GM23338 (cell line): ENCODE measurements at regions not wholly inside any gene's neighbourhood (a gene's known extent, or its start where the extent isn't known, plus 50 kb on each side); places are given as distances from the start of the nearest gene placed in this dataset.

ENCODE experiments used
- ATAC-seq: fragments of 200-7000 bp; cut with Tn5 transposase; 3 replicates; pipeline ENCODE4 v1.9.1; 2020
- DNase-seq: peaks from one replicate; pipeline ENCODE4 v3.0.0-alpha.2; 2015; ENCODE audit warnings: low spot score
- H2AFZ ChIP-seq: fragments of 200-600 bp; sonication (generic); 2 replicates; pipeline ENCODE4 v1.8.0; 2016; ENCODE audit warnings: antibody characterized with exemption, mild to moderate bottlenecking, moderate library complexity
- H3F3A ChIP-seq: fragments of 200-600 bp; sonication (generic); replicated peaks from 2 replicates; pipeline ENCODE4 v1.8.0; 2017; ENCODE audit warnings: antibody characterized with exemption, mixed run types, low read depth
- H3K27ac ChIP-seq: fragments of 200-600 bp; sonication (generic); 2 replicates; pipeline ENCODE4 v1.6.1; 2016; ENCODE audit warnings: low read depth
- H3K27me3 ChIP-seq: fragments of 200-600 bp; sonication (generic); 2 replicates; pipeline ENCODE4 v1.8.0; 2016; ENCODE audit warnings: mild to moderate bottlenecking, mixed run types, moderate library complexity; ENCODE audit not compliant: insufficient read depth
- H3K36me3 ChIP-seq: fragments of 200-600 bp; sonication (generic); 2 replicates; pipeline ENCODE4 v1.8.0; 2016; ENCODE audit warnings: mild to moderate bottlenecking; ENCODE audit not compliant: insufficient read depth
- H3K4me1 ChIP-seq: fragments of 200-600 bp; sonication (generic); 2 replicates; pipeline ENCODE4 v1.8.0; 2016; ENCODE audit warnings: mild to moderate bottlenecking, moderate library complexity; ENCODE audit not compliant: insufficient read depth
- H3K4me2 ChIP-seq: fragments of 200-600 bp; sonication (generic); 2 replicates; pipeline ENCODE4 v1.7.1; 2017; ENCODE audit warnings: mixed run types
- H3K4me3 ChIP-seq: fragments of 200-600 bp; sonication (generic); 2 replicates; pipeline ENCODE4 v1.6.1; 2016; ENCODE audit warnings: mixed run types
- H3K79me2 ChIP-seq: fragments of 200-600 bp; sonication (generic); replicated peaks from 2 replicates; pipeline ENCODE4 v1.8.0; 2017; ENCODE audit warnings: mild to moderate bottlenecking; ENCODE audit not compliant: insufficient read depth
- H3K9me2 ChIP-seq: fragments of 200-600 bp; sonication (generic); 2 replicates; pipeline ENCODE4 v1.8.0; 2017; ENCODE audit not compliant: insufficient read depth
- H4K20me1 ChIP-seq: fragments of 200-600 bp; sonication (generic); replicated peaks from 2 replicates; pipeline ENCODE4 v1.8.0; 2017; ENCODE audit warnings: mild to moderate bottlenecking; ENCODE audit not compliant: insufficient read depth
- H3K27ac Mint-ChIP-seq: 2 replicates; pipeline ENCODE4 v1.8.0; 2020; ENCODE audit warnings: inconsistent platforms, mild to moderate bottlenecking, moderate library complexity, mixed read lengths
- H3K27me3 Mint-ChIP-seq: 3 replicates; pipeline ENCODE4 v1.8.0; 2022; ENCODE audit warnings: low read depth, mild to moderate bottlenecking, moderate library complexity, mixed read lengths, inconsistent platforms; ENCODE audit not compliant: insufficient read depth, poor library complexity
- H3K36me3 Mint-ChIP-seq: 3 replicates; pipeline ENCODE4 v1.8.0; 2021; ENCODE audit warnings: low read depth, mild to moderate bottlenecking, inconsistent platforms, moderate library complexity, mixed read lengths
- H3K4me1 Mint-ChIP-seq: 3 replicates; pipeline ENCODE4 v1.8.0; 2020; ENCODE audit warnings: mild to moderate bottlenecking, inconsistent platforms, mixed read lengths
- H3K4me3 Mint-ChIP-seq: 3 replicates; pipeline ENCODE4 v1.8.0; 2021; ENCODE audit warnings: moderate library complexity, mild to moderate bottlenecking, inconsistent platforms, mixed read lengths
- H3K9me3 Mint-ChIP-seq: 3 replicates; pipeline ENCODE4 v1.8.0; 2020; ENCODE audit warnings: moderate library complexity, mild to moderate bottlenecking, inconsistent platforms, mixed read lengths
- CREB1 ChIP-seq: fragments of 250-450 bp; sonication (Bioruptor Pico); IDR thresholded peaks from 2 replicates; pipeline ENCODE4 v1.5.0; 2020; ENCODE audit warnings: low read depth, mild to moderate bottlenecking, moderate library complexity
- EZH2 ChIP-seq: fragments of 200-600 bp; sonication (generic); IDR thresholded peaks from one replicate; pipeline ENCODE4 v1.8.0; 2017; ENCODE audit warnings: antibody characterized with exemption, mild to moderate bottlenecking, low read depth; ENCODE audit not compliant: unreplicated experiment
- EZH2phosphoT487 ChIP-seq: fragments of 200-600 bp; sonication (generic); IDR thresholded peaks from one replicate; pipeline ENCODE4 v1.8.1; 2018; ENCODE audit warnings: antibody characterized with exemption; ENCODE audit not compliant: unreplicated experiment
- JUNB ChIP-seq: IDR thresholded peaks from one replicate; pipeline ENCODE4 v1.6.1; 2016; ENCODE audit warnings: antibody characterized with exemption; ENCODE audit not compliant: unreplicated experiment
- NANOG ChIP-seq: IDR thresholded peaks from 2 replicates; pipeline ENCODE4 v1.6.1; 2016; ENCODE audit warnings: antibody characterized with exemption, borderline replicate concordance
- POLR2AphosphoS5 ChIP-seq: IDR thresholded peaks from 2 replicates; pipeline ENCODE4 v1.6.1; 2016; ENCODE audit warnings: antibody characterized with exemption, low read depth
- STAT1 ChIP-seq: IDR thresholded peaks from one replicate; pipeline ENCODE4 v1.6.1; 2016; ENCODE audit warnings: antibody characterized with exemption; ENCODE audit not compliant: unreplicated experiment
- ZNF114 ChIP-seq: fragments of 250-450 bp; sonication (Bioruptor Pico); IDR thresholded peaks from 2 replicates; pipeline ENCODE4 v1.5.0; 2020; ENCODE audit warnings: mild to moderate bottlenecking, moderate library complexity
- ZNF331 ChIP-seq: fragments of 250-450 bp; sonication (Bioruptor Pico); IDR thresholded peaks from 2 replicates; pipeline ENCODE4 v1.5.0; 2020; ENCODE audit warnings: low read depth, mild to moderate bottlenecking, moderate library complexity
- TF ChIP-seq, protein P1 (sequence below): IDR thresholded peaks from 2 replicates; pipeline ENCODE4 v1.6.1; 2016; ENCODE audit warnings: antibody characterized with exemption
- TF ChIP-seq, protein P2 (sequence below), 2 experiments: fragments of 200-600 bp in 1 of 2; sonication (generic) in 1 of 2; conservative IDR thresholded peaks; 2 replicates each; pipeline versions ENCODE4 v1.5.1 to v1.6.1; 2016 to 2017; ENCODE audit warnings: antibody characterized with exemption in 2 of 2, low read depth in 2 of 2, mild to moderate bottlenecking in 2 of 2, moderate library complexity in 1 of 2
- TF ChIP-seq, protein P3 (sequence below): fragments of 250-450 bp; sonication (Bioruptor Pico); IDR thresholded peaks from 2 replicates; pipeline ENCODE4 v1.5.0; 2020; ENCODE audit warnings: mild to moderate bottlenecking, moderate library complexity
- TF ChIP-seq, protein P4 (sequence below): IDR thresholded peaks from one replicate; pipeline ENCODE4 v1.6.1; 2018; ENCODE audit warnings: antibody characterized with exemption; ENCODE audit not compliant: unreplicated experiment

DNA sequence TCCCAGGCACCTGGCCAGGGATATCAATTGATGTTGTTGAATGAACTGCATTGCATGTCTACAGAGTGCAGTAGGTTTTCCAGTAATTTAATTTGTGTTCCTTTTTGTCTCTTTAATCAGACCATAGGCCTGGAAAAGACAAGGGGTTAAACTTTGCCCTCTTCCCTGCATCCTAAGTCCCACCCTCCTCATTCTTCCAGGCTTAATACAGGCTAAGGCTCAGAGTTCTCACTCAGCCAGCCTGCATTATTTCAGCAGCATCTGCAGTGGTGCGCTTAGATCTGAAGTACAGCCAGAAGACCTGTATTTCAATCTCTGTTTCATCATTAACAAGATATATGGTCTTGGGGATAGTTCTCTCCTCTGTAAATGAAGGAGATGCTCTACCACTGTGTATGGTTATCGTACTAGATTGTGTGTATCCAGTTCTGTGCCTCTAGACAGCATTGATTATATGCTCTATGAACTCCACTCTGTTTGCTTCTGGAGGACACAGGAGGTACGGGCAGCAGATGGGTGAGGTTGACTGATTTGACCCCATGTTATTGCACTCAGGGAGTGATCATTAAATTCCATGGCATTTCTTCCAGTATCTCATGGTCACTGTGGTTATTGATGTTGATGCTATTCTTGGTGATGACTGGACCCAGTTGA, 286.1 kb downstream of the RPS6KC1 start:
- H3K9me2 ChIP-seq = 0 out of 2 replicates have a peak, but pooled peaks cover 9% of the 10 kb centered on the region
- no peaks in the 10 kb centered on the region for H3K36me3 Mint-ChIP-seq
- H2AFZ ChIP-seq = no peak overlapping the region
- no peak overlapping the region for H3K4me2 ChIP-seq
- ATAC-seq (no peak), DNase-seq (no peak)
- no peaks in the 10 kb centered on the region for H4K20me1 ChIP-seq
- H3K27me3 ChIP-seq = no peaks in the 10 kb centered on the region
- no peak overlapping the region for H3K27ac Mint-ChIP-seq
- no peaks in the 10 kb centered on the region for H3K27me3 Mint-ChIP-seq
- TF ChIP-seq JUNB = no peak
- TF ChIP-seq, protein P1, sequence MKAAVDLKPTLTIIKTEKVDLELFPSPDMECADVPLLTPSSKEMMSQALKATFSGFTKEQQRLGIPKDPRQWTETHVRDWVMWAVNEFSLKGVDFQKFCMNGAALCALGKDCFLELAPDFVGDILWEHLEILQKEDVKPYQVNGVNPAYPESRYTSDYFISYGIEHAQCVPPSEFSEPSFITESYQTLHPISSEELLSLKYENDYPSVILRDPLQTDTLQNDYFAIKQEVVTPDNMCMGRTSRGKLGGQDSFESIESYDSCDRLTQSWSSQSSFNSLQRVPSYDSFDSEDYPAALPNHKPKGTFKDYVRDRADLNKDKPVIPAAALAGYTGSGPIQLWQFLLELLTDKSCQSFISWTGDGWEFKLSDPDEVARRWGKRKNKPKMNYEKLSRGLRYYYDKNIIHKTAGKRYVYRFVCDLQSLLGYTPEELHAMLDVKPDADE = no peak
- no peak for TF ChIP-seq EZH2phosphoT487
- TF ChIP-seq NANOG = no peak
- TF ChIP-seq CREB1 = no peak
- no peak for TF ChIP-seq POLR2AphosphoS5
- TF ChIP-seq, protein P2, sequence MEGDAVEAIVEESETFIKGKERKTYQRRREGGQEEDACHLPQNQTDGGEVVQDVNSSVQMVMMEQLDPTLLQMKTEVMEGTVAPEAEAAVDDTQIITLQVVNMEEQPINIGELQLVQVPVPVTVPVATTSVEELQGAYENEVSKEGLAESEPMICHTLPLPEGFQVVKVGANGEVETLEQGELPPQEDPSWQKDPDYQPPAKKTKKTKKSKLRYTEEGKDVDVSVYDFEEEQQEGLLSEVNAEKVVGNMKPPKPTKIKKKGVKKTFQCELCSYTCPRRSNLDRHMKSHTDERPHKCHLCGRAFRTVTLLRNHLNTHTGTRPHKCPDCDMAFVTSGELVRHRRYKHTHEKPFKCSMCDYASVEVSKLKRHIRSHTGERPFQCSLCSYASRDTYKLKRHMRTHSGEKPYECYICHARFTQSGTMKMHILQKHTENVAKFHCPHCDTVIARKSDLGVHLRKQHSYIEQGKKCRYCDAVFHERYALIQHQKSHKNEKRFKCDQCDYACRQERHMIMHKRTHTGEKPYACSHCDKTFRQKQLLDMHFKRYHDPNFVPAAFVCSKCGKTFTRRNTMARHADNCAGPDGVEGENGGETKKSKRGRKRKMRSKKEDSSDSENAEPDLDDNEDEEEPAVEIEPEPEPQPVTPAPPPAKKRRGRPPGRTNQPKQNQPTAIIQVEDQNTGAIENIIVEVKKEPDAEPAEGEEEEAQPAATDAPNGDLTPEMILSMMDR (conservative IDR thresholded peaks at IDR 0.05; ENCODE audit: low read depth in 2 of 2) = no peak
- no peak for TF ChIP-seq ZNF331 (CRISPR knock-in tag)
- TF ChIP-seq, protein P3, sequence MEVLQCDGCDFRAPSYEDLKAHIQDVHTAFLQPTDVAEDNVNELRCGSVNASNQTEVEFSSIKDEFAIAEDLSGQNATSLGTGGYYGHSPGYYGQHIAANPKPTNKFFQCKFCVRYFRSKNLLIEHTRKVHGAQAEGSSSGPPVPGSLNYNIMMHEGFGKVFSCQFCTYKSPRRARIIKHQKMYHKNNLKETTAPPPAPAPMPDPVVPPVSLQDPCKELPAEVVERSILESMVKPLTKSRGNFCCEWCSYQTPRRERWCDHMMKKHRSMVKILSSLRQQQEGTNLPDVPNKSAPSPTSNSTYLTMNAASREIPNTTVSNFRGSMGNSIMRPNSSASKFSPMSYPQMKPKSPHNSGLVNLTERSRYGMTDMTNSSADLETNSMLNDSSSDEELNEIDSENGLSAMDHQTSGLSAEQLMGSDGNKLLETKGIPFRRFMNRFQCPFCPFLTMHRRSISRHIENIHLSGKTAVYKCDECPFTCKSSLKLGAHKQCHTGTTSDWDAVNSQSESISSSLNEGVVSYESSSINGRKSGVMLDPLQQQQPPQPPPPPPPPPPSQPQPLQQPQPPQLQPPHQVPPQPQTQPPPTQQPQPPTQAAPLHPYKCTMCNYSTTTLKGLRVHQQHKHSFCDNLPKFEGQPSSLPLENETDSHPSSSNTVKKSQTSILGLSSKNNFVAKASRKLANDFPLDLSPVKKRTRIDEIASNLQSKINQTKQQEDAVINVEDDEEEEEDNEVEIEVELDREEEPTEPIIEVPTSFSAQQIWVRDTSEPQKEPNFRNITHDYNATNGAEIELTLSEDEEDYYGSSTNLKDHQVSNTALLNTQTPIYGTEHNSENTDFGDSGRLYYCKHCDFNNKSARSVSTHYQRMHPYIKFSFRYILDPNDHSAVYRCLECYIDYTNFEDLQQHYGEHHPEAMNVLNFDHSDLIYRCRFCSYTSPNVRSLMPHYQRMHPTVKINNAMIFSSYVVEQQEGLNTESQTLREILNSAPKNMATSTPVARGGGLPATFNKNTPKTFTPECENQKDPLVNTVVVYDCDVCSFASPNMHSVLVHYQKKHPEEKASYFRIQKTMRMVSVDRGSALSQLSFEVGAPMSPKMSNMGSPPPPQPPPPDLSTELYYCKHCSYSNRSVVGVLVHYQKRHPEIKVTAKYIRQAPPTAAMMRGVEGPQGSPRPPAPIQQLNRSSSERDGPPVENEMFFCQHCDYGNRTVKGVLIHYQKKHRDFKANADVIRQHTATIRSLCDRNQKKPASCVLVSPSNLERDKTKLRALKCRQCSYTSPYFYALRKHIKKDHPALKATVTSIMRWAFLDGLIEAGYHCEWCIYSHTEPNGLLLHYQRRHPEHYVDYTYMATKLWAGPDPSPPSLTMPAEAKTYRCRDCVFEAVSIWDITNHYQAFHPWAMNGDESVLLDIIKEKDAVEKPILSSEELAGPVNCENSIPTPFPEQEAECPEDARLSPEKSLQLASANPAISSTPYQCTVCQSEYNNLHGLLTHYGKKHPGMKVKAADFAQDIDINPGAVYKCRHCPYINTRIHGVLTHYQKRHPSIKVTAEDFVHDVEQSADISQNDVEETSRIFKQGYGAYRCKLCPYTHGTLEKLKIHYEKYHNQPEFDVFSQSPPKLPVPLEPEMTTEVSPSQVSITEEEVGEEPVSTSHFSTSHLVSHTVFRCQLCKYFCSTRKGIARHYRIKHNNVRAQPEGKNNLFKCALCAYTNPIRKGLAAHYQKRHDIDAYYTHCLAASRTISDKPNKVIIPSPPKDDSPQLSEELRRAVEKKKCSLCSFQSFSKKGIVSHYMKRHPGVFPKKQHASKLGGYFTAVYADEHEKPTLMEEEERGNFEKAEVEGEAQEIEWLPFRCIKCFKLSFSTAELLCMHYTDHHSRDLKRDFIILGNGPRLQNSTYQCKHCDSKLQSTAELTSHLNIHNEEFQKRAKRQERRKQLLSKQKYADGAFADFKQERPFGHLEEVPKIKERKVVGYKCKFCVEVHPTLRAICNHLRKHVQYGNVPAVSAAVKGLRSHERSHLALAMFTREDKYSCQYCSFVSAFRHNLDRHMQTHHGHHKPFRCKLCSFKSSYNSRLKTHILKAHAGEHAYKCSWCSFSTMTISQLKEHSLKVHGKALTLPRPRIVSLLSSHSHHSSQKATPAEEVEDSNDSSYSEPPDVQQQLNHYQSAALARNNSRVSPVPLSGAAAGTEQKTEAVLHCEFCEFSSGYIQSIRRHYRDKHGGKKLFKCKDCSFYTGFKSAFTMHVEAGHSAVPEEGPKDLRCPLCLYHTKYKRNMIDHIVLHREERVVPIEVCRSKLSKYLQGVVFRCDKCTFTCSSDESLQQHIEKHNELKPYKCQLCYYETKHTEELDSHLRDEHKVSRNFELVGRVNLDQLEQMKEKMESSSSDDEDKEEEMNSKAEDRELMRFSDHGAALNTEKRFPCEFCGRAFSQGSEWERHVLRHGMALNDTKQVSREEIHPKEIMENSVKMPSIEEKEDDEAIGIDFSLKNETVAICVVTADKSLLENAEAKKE (CRISPR knock-in tag) = no peak
- TF ChIP-seq ZNF114 = no peak
- TF ChIP-seq STAT1 = no peak
- TF ChIP-seq, protein P4, sequence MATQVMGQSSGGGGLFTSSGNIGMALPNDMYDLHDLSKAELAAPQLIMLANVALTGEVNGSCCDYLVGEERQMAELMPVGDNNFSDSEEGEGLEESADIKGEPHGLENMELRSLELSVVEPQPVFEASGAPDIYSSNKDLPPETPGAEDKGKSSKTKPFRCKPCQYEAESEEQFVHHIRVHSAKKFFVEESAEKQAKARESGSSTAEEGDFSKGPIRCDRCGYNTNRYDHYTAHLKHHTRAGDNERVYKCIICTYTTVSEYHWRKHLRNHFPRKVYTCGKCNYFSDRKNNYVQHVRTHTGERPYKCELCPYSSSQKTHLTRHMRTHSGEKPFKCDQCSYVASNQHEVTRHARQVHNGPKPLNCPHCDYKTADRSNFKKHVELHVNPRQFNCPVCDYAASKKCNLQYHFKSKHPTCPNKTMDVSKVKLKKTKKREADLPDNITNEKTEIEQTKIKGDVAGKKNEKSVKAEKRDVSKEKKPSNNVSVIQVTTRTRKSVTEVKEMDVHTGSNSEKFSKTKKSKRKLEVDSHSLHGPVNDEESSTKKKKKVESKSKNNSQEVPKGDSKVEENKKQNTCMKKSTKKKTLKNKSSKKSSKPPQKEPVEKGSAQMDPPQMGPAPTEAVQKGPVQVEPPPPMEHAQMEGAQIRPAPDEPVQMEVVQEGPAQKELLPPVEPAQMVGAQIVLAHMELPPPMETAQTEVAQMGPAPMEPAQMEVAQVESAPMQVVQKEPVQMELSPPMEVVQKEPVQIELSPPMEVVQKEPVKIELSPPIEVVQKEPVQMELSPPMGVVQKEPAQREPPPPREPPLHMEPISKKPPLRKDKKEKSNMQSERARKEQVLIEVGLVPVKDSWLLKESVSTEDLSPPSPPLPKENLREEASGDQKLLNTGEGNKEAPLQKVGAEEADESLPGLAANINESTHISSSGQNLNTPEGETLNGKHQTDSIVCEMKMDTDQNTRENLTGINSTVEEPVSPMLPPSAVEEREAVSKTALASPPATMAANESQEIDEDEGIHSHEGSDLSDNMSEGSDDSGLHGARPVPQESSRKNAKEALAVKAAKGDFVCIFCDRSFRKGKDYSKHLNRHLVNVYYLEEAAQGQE = no peak
- TF ChIP-seq EZH2 = no peak
- H3K36me3 ChIP-seq = no peaks in the 10 kb centered on the region
- no peaks in the 10 kb centered on the region for H3K9me3 Mint-ChIP-seq
- H3K4me3 Mint-ChIP-seq = no peak overlapping the region
- H3K79me2 ChIP-seq = no peaks in the 10 kb centered on the region
- no peaks in the 10 kb centered on the region for H3K4me1 ChIP-seq
- H3K4me1 Mint-ChIP-seq = peaks cover 4% of the 10 kb centered on the region; the same call in 2 of the 3 replicates
- H3K27ac ChIP-seq = no peak overlapping the region
- no peak overlapping the region for H3K4me3 ChIP-seq
- no peaks in the 10 kb centered on the region for H3F3A ChIP-seq
